Neural crest cell (in vitro differentiated cells): ENCODE measurements at regions not wholly inside any gene's neighbourhood (a gene's known extent, or its start where the extent isn't known, plus 50 kb on each side); places are given as distances from the start of the nearest gene placed in this dataset.

ENCODE experiments used
- DNase-seq: peaks from one replicate; pipeline ENCODE4 v3.0.0; 2021; ENCODE audit warnings: low read depth, mixed read lengths, low spot score
- H3K27ac Mint-ChIP-seq: one replicate; pipeline ENCODE4 v1.8.0; 2021; ENCODE audit warnings: mild to moderate bottlenecking, mixed read lengths; ENCODE audit not compliant: unreplicated experiment
- H3K27me3 Mint-ChIP-seq: 2 replicates; pipeline ENCODE4 v1.8.0; 2021; ENCODE audit warnings: low read depth, mild to moderate bottlenecking, mixed read lengths
- H3K36me3 Mint-ChIP-seq: 2 replicates; pipeline ENCODE4 v1.8.0; 2021; ENCODE audit warnings: low read depth, mild to moderate bottlenecking, mixed read lengths
- H3K4me1 Mint-ChIP-seq: 2 replicates; pipeline ENCODE4 v1.8.0; 2021; ENCODE audit warnings: mixed read lengths
- H3K4me3 Mint-ChIP-seq: one replicate; pipeline ENCODE4 v1.8.0; 2021; ENCODE audit warnings: mild to moderate bottlenecking, mixed read lengths
- H3K9me3 Mint-ChIP-seq: 2 replicates; pipeline ENCODE4 v1.8.0; 2021; ENCODE audit warnings: mixed read lengths
- TF ChIP-seq, protein P1 (sequence below): fragments of 200-600 bp; sonication (generic); conservative IDR thresholded peaks from 2 replicates; pipeline ENCODE4 v1.5.0; 2021; ENCODE audit warnings: antibody characterized with exemption, mild to moderate bottlenecking

DNA sequence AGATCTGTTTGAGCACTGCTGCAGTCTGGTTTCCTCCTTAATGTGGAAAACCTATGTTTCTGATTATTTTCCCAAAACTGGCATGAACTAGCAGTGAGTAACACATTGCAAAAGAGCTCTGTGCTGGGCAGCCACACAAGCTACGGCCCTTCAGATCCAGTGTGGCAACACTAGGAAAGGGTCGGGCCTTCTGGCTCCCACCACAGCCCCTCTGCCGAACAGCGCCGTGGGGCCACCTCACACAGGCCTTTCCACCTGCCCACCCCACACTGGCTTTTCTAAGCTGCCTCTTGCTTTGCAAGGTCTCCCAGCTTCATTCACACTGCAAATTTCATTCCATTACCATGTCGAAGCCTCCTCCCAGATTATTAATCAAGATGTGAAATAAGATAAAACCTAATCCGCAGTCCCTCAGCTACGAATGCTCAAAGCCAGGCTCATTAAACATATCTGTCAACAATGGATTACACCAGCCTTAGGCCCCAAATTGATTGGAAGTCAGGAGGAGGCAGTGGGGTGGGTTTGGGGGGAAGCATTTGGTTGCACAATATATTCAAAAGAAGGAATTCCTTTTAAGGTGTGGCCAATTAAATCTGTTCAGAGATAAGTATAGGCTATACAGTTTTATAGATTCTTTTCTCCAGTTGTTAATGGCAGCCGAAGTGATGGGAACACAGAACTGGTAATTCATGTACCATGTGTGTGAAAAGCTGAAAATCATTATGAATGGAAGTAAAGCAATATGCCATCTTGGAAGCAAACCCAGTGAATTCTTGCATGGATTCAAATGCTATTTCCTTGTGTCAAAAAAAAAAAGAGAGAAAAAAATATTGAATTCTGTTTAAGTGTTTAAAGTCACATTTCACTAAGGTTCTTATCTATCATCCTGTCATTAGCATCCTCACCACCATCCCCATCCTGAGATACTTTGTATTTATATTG is 223.7 kb downstream of the MTERF1 start:
- Mint-ChIP-seq H3K27ac (peak overlapping the region; percentile 13), H3K36me3 (no peaks in the 10 kb centered on the region), H3K27me3 (peaks cover 9% of the 10 kb centered on the region), H3K4me3 (no peak overlapping the region), H3K4me1 (peaks cover 5% of the 10 kb centered on the region), H3K9me3 (no peaks in the 10 kb centered on the region)
- DNase-seq: no peak
- TF ChIP-seq, protein P1, sequence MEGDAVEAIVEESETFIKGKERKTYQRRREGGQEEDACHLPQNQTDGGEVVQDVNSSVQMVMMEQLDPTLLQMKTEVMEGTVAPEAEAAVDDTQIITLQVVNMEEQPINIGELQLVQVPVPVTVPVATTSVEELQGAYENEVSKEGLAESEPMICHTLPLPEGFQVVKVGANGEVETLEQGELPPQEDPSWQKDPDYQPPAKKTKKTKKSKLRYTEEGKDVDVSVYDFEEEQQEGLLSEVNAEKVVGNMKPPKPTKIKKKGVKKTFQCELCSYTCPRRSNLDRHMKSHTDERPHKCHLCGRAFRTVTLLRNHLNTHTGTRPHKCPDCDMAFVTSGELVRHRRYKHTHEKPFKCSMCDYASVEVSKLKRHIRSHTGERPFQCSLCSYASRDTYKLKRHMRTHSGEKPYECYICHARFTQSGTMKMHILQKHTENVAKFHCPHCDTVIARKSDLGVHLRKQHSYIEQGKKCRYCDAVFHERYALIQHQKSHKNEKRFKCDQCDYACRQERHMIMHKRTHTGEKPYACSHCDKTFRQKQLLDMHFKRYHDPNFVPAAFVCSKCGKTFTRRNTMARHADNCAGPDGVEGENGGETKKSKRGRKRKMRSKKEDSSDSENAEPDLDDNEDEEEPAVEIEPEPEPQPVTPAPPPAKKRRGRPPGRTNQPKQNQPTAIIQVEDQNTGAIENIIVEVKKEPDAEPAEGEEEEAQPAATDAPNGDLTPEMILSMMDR: no peak

DNA sequence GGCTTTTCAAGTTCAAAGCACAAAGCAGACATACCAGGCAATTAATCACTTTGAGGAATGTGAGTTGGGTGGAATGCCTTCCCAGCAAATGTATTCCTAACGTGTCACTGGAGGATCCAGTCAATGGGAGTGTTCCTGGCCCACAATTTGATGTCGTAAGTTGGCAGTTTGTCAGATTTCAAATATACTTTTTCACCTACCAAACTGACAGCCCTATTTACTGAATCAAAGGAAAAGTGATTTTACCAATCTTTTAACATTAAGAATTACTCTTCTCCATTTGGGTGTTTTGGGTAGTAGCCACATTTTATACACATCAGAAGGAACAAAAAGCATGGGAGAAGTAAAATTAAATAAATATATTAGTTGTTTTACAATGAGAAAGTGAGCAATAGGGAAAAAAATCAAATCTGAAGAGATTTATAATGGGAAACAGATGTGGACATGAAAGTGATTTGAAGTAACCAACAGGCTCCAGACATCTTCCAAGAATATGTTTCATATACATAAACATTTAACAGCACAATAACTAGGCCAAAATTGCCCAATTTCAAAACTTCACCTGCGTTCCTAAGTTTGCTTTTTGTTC is 222.9 kb downstream of the MTERF1 start:
- no peak overlapping the region for H3K27ac Mint-ChIP-seq

DNA sequence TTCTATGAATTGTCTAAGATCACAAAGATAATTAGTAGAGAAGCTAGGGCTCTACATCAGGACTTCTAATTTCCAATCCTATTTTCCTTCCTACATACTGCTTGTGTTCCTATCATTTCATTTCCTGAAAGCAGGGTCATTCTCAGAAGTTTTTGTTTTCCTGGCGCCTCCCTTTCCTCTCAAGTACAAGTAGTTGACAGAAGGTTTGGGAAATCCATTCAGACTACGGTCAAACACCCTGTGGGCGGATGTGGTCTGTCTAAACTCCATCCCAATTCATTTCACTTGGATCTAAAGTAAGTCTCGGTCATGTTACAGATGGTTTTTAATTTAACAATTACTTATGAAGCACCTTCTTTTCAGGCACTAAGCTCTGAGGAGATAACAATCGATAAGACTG is 221.4 kb downstream of the MTERF1 start:
- no peak for DNase-seq
- Mint-ChIP-seq H3K4me1 (peaks cover 5% of the 10 kb centered on the region), H3K27ac (no peak overlapping the region), H3K27me3 (no peaks in the 10 kb centered on the region), H3K4me3 (no peak overlapping the region), H3K36me3 (no peaks in the 10 kb centered on the region), H3K9me3 (peaks cover 3% of the 10 kb centered on the region)
- TF ChIP-seq, protein P1: no peak

More for the DNA sequence above, 222.9 kb downstream of the MTERF1 start:
- TF ChIP-seq, protein P1: no peak
- H3K4me1 Mint-ChIP-seq: peaks cover 5% of the 10 kb centered on the region
- no peak for DNase-seq
- no peak overlapping the region for H3K4me3 Mint-ChIP-seq
- H3K27me3 Mint-ChIP-seq: peaks cover 3% of the 10 kb centered on the region
- H3K9me3 Mint-ChIP-seq: no peaks in the 10 kb centered on the region
- no peaks in the 10 kb centered on the region for H3K36me3 Mint-ChIP-seq

DNA sequence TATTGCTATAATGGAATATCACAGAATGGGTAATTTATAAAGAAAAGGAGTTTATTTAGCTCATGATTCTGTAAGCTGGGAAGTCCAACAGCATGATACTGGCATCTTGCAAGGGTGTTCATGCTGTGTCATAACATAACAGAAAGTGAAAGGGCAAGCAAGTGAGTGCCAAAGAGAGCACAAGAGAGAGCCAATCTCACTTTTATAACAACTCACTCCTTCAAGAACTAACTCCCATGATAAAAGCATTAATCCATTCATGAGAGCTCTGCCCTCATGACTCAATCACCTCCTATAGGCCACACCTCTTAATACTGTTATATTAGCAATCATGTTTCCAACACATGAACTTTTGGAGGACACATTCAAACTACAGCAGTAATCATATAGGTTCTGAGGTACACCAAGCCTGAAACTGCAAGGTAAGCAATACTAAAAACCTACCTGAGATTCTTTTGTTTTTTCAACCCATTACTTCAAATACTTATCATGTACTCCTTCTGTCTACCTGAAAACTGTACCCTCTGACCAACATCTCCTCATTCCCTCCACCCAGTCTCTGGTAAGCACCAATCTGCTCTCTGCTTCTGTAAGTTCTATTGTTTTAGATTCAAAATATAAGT is 219.7 kb downstream of the MTERF1 start:
- Mint-ChIP-seq H3K36me3 (no peaks in the 10 kb centered on the region), H3K9me3 (peaks cover 3% of the 10 kb centered on the region), H3K27me3 (no peaks in the 10 kb centered on the region), H3K27ac (no peak overlapping the region), H3K4me3 (no peak overlapping the region), H3K4me1 (peaks cover 5% of the 10 kb centered on the region)
- TF ChIP-seq, protein P1: no peak
- no peak for DNase-seq

DNA sequence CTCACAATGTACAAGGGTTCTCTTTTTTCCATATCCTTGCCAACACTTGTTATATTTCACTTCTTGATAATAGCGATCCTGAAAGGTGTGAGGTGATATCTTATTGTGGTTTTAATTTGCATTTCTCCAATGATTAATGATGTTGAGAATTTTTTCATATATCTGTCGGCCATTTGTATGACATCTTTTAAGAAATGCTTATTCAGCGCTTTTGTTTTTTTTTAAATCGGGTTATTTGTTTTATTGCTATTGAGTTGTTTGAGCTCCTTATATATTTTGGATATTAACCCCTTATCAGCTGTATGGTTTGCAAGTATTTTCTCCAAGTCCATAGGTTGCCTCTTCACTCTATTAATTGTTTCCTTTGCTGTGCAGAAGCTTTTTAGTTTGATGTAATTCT is 218.8 kb downstream of the MTERF1 start:
- Mint-ChIP-seq H3K27me3 (no peaks in the 10 kb centered on the region), H3K4me1 (peaks cover 5% of the 10 kb centered on the region), H3K9me3 (peaks cover 3% of the 10 kb centered on the region), H3K27ac (no peak overlapping the region), H3K36me3 (no peaks in the 10 kb centered on the region), H3K4me3 (no peak overlapping the region)
- TF ChIP-seq, protein P1: no peak
- DNase-seq: no peak
